Ectodermal cell (in vitro differentiated cells): ENCODE measurements at regions not wholly inside any gene's neighbourhood (a gene's known extent, or its start where the extent isn't known, plus 50 kb on each side); places are given as distances from the start of the nearest gene placed in this dataset.

ENCODE experiments used
- H3K27ac ChIP-seq: 2 replicates; pipeline ENCODE4 v1.7.0; 2013; ENCODE audit warnings: mild to moderate bottlenecking, low read depth, low read length; ENCODE audit not compliant: insufficient read depth, poor library complexity, severe bottlenecking
- H3K27me3 ChIP-seq: 2 replicates; pipeline ENCODE4 v1.7.0; 2013; ENCODE audit warnings: mild to moderate bottlenecking, low read length; ENCODE audit not compliant: insufficient read depth, control insufficient read depth, poor library complexity, severe bottlenecking
- H3K36me3 ChIP-seq: one replicate; pipeline ENCODE4 v1.7.0; 2013; ENCODE audit warnings: low read length; ENCODE audit not compliant: control insufficient read depth, insufficient read depth
- H3K4me1 ChIP-seq: one replicate; pipeline ENCODE4 v1.7.0; 2013; ENCODE audit warnings: low read length; ENCODE audit not compliant: control insufficient read depth, insufficient read depth
- H3K4me3 ChIP-seq: 2 replicates; pipeline ENCODE4 v1.7.0; 2013; ENCODE audit warnings: low read depth, low read length, control low read depth; ENCODE audit not compliant: insufficient read depth
- H3K9me3 ChIP-seq: 2 replicates; pipeline ENCODE4 v1.7.0; 2013; ENCODE audit warnings: mild to moderate bottlenecking, low read length, moderate library complexity; ENCODE audit not compliant: control insufficient read depth
- WGBS, 2 experiments: methylation state at CpG; one replicate each; pipeline ENCODE4 v1.1.7; 2013; ENCODE audit warnings: missing lambda C conversion rate in 2 of 2; 5-methylcytosine and 5-hydroxymethylcytosine counted together

GRCh38 chr5:159864885-159865691 lies 51.2 kb upstream of the ADRA1B start:
- H3K4me3 ChIP-seq, result no peak overlapping the region
- H3K27ac ChIP-seq, result no peak overlapping the region
- whole genome bisulfite sequencing, 2 experiments, result 94 to 97% methylated on average over 13 of the region's 13 CpGs
- no peaks in the 10 kb centered on the region for H3K9me3 ChIP-seq
- H3K36me3 ChIP-seq, result no peaks in the 10 kb centered on the region
- no peaks in the 10 kb centered on the region for H3K4me1 ChIP-seq
- H3K27me3 ChIP-seq, result no peaks in the 10 kb centered on the region

GRCh38 chr5:159866093-159866492 lies 50.2 kb upstream of the ADRA1B start:
- WGBS, 2 experiments, result 90 to 94% methylated on average over 5 of the region's 5 CpGs
- H3K4me3 ChIP-seq, result no peak overlapping the region
- H3K36me3 ChIP-seq, result no peaks in the 10 kb centered on the region
- H3K27me3 ChIP-seq, result no peaks in the 10 kb centered on the region
- H3K4me1 ChIP-seq, result no peaks in the 10 kb centered on the region
- no peaks in the 10 kb centered on the region for H3K9me3 ChIP-seq
- no peak overlapping the region for H3K27ac ChIP-seq
